Neural cell (in vitro differentiated cells): ENCODE measurements at regions not wholly inside any gene's neighbourhood (a gene's known extent, or its start where the extent isn't known, plus 50 kb on each side); places are given as distances from the start of the nearest gene placed in this dataset.

Experiments used
- H2AFZ ChIP-seq: fragments of 200-600, 300-800 bp; sonication (generic), shearing (Covaris generic); 2 replicates; pipeline ENCODE4 v1.6.0; 2014; ENCODE audit warnings: low read depth, mild to moderate bottlenecking, antibody characterized with exemption, low read length, moderate library complexity
- H3F3A ChIP-seq: fragments of 200-600 bp; shearing (Covaris generic); 2 replicates; pipeline ENCODE4 v1.6.1; 2016; ENCODE audit warnings: mild to moderate bottlenecking, moderate library complexity, mixed read lengths, antibody characterized with exemption, low read length; ENCODE audit not compliant: insufficient read depth, poor library complexity, severe bottlenecking
- H3K27ac ChIP-seq: fragments of 200-600, 300-800 bp; sonication (generic), shearing (Covaris generic); 2 replicates; pipeline ENCODE4 v1.5.1; 2014; ENCODE audit warnings: mild to moderate bottlenecking, low read length, moderate library complexity
- H3K27me3 ChIP-seq: fragments of 300-800, 200-600 bp; sonication (generic), shearing (Covaris generic); 2 replicates; pipeline ENCODE4 v1.6.0; 2014; ENCODE audit warnings: mild to moderate bottlenecking, low read depth, low read length, moderate library complexity; ENCODE audit not compliant: insufficient read depth
- H3K36me3 ChIP-seq: fragments of 300-800, 200-600 bp; sonication (generic), shearing (Covaris generic); 2 replicates; pipeline ENCODE4 v1.5.1; 2014; ENCODE audit warnings: mild to moderate bottlenecking, antibody characterized with exemption, low read length, moderate library complexity; ENCODE audit not compliant: insufficient read depth
- H3K4me2 ChIP-seq: fragments of 300-800, 200-600 bp; sonication (generic), shearing (Covaris generic); 2 replicates; pipeline ENCODE4 v1.6.0; 2014; ENCODE audit warnings: mild to moderate bottlenecking, low read length
- H3K4me3 ChIP-seq: fragments of 300-800, 200-600 bp; sonication (generic), shearing (Covaris generic); 2 replicates; pipeline ENCODE4 v1.5.1; 2014; ENCODE audit warnings: mild to moderate bottlenecking, low read length, moderate library complexity
- H3K79me2 ChIP-seq: fragments of 200-600 bp; shearing (Covaris generic); replicated peaks from 2 replicates; pipeline ENCODE4 v1.6.0; 2014; ENCODE audit warnings: mild to moderate bottlenecking, low read length, moderate library complexity; ENCODE audit not compliant: insufficient read depth
- H3K9ac ChIP-seq: fragments of 300-800, 200-600 bp; sonication (generic), shearing (Covaris generic); 2 replicates; pipeline ENCODE4 v1.6.1; 2016; ENCODE audit warnings: mild to moderate bottlenecking, low read length, mixed read lengths
- H3K9me2 ChIP-seq: fragments of 200-600 bp; shearing (Covaris generic); 2 replicates; pipeline ENCODE4 v1.6.1; 2016; ENCODE audit warnings: mild to moderate bottlenecking, low read length, mixed read lengths; ENCODE audit not compliant: insufficient read depth
- H3K9me3 ChIP-seq: fragments of 200-600, 300-800 bp; sonication (generic), shearing (Covaris generic); 2 replicates; pipeline ENCODE4 v1.6.1; 2016; ENCODE audit warnings: mild to moderate bottlenecking, mixed run types, low read length, moderate library complexity, mixed read lengths
- H4K20me1 ChIP-seq: fragments of 200-600 bp; shearing (Covaris generic); 2 replicates; pipeline ENCODE4 v1.6.1; 2016; ENCODE audit warnings: mild to moderate bottlenecking, mixed run types; ENCODE audit not compliant: insufficient read depth
- CTCF ChIP-seq: fragments of 450-650 bp; IDR thresholded peaks from 2 replicates; pipeline ENCODE4 v1.5.1; 2014; ENCODE audit warnings: antibody characterized with exemption, mild to moderate bottlenecking, moderate library complexity; ENCODE audit not compliant: poor library complexity, severe bottlenecking
- EP300 ChIP-seq: fragments of 450-650 bp; conservative IDR thresholded peaks from 2 replicates; pipeline ENCODE4 v1.6.1; 2014; ENCODE audit warnings: antibody characterized with exemption, mild to moderate bottlenecking, moderate library complexity; ENCODE audit not compliant: poor library complexity, severe bottlenecking
- EZH2 ChIP-seq: fragments of 200-600, 300-800 bp; shearing (Covaris generic), sonication (generic); IDR thresholded peaks from 2 replicates; pipeline ENCODE4 v1.6.1; 2014; ENCODE audit warnings: antibody characterized with exemption, low read length, borderline replicate concordance, mild to moderate bottlenecking; ENCODE audit not compliant: insufficient read depth, poor library complexity, severe bottlenecking
- MXI1 ChIP-seq: fragments of 450-650 bp; conservative IDR thresholded peaks from 2 replicates; pipeline ENCODE4 v1.6.1; 2014; ENCODE audit warnings: antibody characterized with exemption, mild to moderate bottlenecking; ENCODE audit not compliant: poor library complexity, severe bottlenecking
- POLR2AphosphoS5 ChIP-seq: IDR thresholded peaks from 2 replicates; pipeline ENCODE4 v1.6.1; 2012
- RAD21 ChIP-seq: fragments of 450-650 bp; conservative IDR thresholded peaks from 2 replicates; pipeline ENCODE4 v1.6.1; 2014; ENCODE audit warnings: antibody characterized with exemption, mild to moderate bottlenecking, moderate library complexity
- REST ChIP-seq: IDR thresholded peaks from 2 replicates; pipeline ENCODE4 v1.6.1; 2012; ENCODE audit warnings: borderline replicate concordance
- SMC3 ChIP-seq: fragments of 450-650 bp; conservative IDR thresholded peaks from 2 replicates; pipeline ENCODE4 v1.6.1; 2014; ENCODE audit warnings: antibody characterized with exemption, mild to moderate bottlenecking, moderate library complexity; ENCODE audit not compliant: poor library complexity
- TAF1 ChIP-seq: IDR thresholded peaks from 2 replicates; pipeline ENCODE4 v1.6.1; 2012; ENCODE audit warnings: low read depth

GRCh38 chr4:145333786-145334185, 147.9 kb upstream of the SMAD1 start:
- no peaks in the 10 kb centered on the region for H3K9me2 ChIP-seq
- no peak overlapping the region for H3K9ac ChIP-seq
- H3K9me3 ChIP-seq: no peaks in the 10 kb centered on the region
- H3K27ac ChIP-seq: no peak overlapping the region
- no peak overlapping the region for H2AFZ ChIP-seq
- no peaks in the 10 kb centered on the region for H3F3A ChIP-seq
- H3K4me3 ChIP-seq: no peak overlapping the region
- no peaks in the 10 kb centered on the region for H4K20me1 ChIP-seq
- H3K79me2 ChIP-seq: no peaks in the 10 kb centered on the region
- H3K36me3 ChIP-seq: no peaks in the 10 kb centered on the region
- no peak overlapping the region for H3K4me2 ChIP-seq
- no peaks in the 10 kb centered on the region for H3K27me3 ChIP-seq
- no peak for TF ChIP-seq REST
- no peak for TF ChIP-seq CTCF
- TF ChIP-seq TAF1: no peak
- no peak for TF ChIP-seq POLR2AphosphoS5
- TF ChIP-seq EZH2: no peak
- no peak for TF ChIP-seq RAD21
- no peak for TF ChIP-seq EP300
- no peak for TF ChIP-seq SMC3
- TF ChIP-seq MXI1: no peak

- H4K20me1 ChIP-seq: no peaks in the 10 kb centered on the region
- H3K79me2 ChIP-seq: no peaks in the 10 kb centered on the region
- no peak overlapping the region for H3K4me3 ChIP-seq
- no peak overlapping the region for H3K27ac ChIP-seq
- no peak for TF ChIP-seq REST
- no peak for TF ChIP-seq EP300
- TF ChIP-seq SMC3: no peak
- no peak for TF ChIP-seq EZH2
- no peak for TF ChIP-seq TAF1
- TF ChIP-seq RAD21: no peak
- H3K9me3 ChIP-seq: no peaks in the 10 kb centered on the region
- H3K9me2 ChIP-seq: no peaks in the 10 kb centered on the region
- no peaks in the 10 kb centered on the region for H3K36me3 ChIP-seq
- no peak overlapping the region for H3K4me2 ChIP-seq
- no peaks in the 10 kb centered on the region for H3F3A ChIP-seq
- no peaks in the 10 kb centered on the region for H3K27me3 ChIP-seq
- no peak overlapping the region for H2AFZ ChIP-seq
- no peak overlapping the region for H3K9ac ChIP-seq
Measured at GRCh38 chr4:145326491-145326890, 146.1 kb upstream of the OTUD4 start.
